ENCODE measurements at regions not wholly inside any gene's neighbourhood (a gene's known extent, or its start where the extent isn't known, plus 50 kb on each side); places are given as distances from the start of the nearest gene placed in this dataset.

DNA sequence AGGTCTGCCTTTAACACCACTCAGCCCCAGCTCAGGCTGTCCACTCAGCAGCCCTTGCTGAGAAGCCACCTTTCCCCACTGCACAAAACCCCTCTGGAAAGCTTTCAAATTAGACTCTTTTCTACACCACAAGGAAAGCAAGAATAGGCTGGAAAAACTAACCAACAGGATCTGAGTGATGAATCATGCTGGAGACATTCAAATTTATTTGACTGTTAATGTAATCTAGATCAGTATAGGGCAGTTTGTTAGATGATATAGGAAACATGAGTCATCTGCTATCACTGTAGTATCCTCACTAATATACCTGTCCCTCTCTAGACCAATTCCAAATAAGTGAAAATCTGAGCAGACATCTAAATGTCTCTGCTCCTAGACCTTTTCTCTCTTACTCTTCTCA is 127.8 kb upstream of the PAM start:
- no peak overlapping the region for H2BK20ac ChIP-seq (ENCODE audit: low read length)
- no peak overlapping the region for H2AK5ac ChIP-seq (ENCODE audit: low read depth, low read length)
- CTCF ChIA-PET (ENCODE audit: partially characterized antibody) = interaction anchor here (0.6 to 1.5 kb wide), 2 partner anchors 8 to 195 kb away, joined by 3 read pairs; no protein-coding TSS in a partner anchor
- H3K4me1 ChIP-seq (replicated peaks in 1 of 4; ENCODE audit: control insufficient read depth in 3 of 4, insufficient read depth in 4 of 4, low read length in 3 of 4) = no peaks in the 10 kb centered on the region
- no peak overlapping the region for H3K4me3 ChIP-seq (ENCODE audit: extremely low read depth in 1 of 4, insufficient read depth in 2 of 4, low read depth in 3 of 4, low read length in 4 of 4)
- H3K14ac ChIP-seq (ENCODE audit: insufficient read length) = no peak overlapping the region
- no peaks in the 10 kb centered on the region for H3K23me2 ChIP-seq (ENCODE audit: low read depth, low read length)
- H3K4me2 ChIP-seq (ENCODE audit: insufficient read depth in 1 of 2, low read depth in 2 of 2, low read length in 2 of 2) = no peak overlapping the region
- H3K27ac ChIP-seq (ENCODE audit: low read depth, low read length) = no peak overlapping the region
- no peaks in the 10 kb centered on the region for H4K20me1 ChIP-seq (replicated peaks in 1 of 2; ENCODE audit: control insufficient read depth in 1 of 2, insufficient read depth in 2 of 2, low read length in 2 of 2)
- no peak overlapping the region for H2BK120ac ChIP-seq (replicated peaks; ENCODE audit: low read depth, low read length)
- DNase-seq (ENCODE audit: low read depth in 1 of 2, low spot score in 2 of 2) = no peak
- POLR2A ChIA-PET (ENCODE audit: partially characterized antibody) = no interaction called here
- H2BK12ac ChIP-seq (ENCODE audit: low read depth, low read length) = no peak overlapping the region
- H3K56ac ChIP-seq (replicated peaks; ENCODE audit: insufficient read length, low read depth, low read length) = no peak overlapping the region
- H4K5ac ChIP-seq (ENCODE audit: insufficient read length, low read depth, low read length) = no peak overlapping the region
- H3K36me3 ChIP-seq (ENCODE audit: control insufficient read depth in 2 of 4, insufficient read depth in 4 of 4, low read length in 3 of 4) = no peaks in the 10 kb centered on the region
- H3K9me3 ChIP-seq (ENCODE audit: insufficient read depth in 2 of 2, low read depth in 1 of 2, low read length in 1 of 2) = no peaks in the 10 kb centered on the region
- no peaks in the 10 kb centered on the region for H3K79me1 ChIP-seq (ENCODE audit: low read depth, low read length)
- H3K4ac ChIP-seq (replicated peaks; ENCODE audit: insufficient read length, low read depth, low read length) = no peak overlapping the region
- H4K8ac ChIP-seq (ENCODE audit: extremely low read depth, insufficient read depth, low read length) = no peak overlapping the region
- no peak overlapping the region for H4K91ac ChIP-seq (replicated peaks; ENCODE audit: insufficient read length, low read length)
- H3K18ac ChIP-seq (ENCODE audit: extremely low read depth, low read length) = no peak overlapping the region
- no peak overlapping the region for H3K23ac ChIP-seq (ENCODE audit: insufficient read length)
- no peak overlapping the region for H3K9ac ChIP-seq (replicated peaks in 1 of 4; ENCODE audit: extremely low read depth in 1 of 4, low read depth in 3 of 4, low read length in 3 of 4)
- no peak overlapping the region for H2AFZ ChIP-seq (ENCODE audit: low read length)
- no peak overlapping the region for H2BK5ac ChIP-seq (ENCODE audit: low read depth, low read length)
- no peaks in the 10 kb centered on the region for H3K79me2 ChIP-seq (ENCODE audit: control insufficient read depth in 1 of 2, insufficient read depth in 2 of 2, low read length in 2 of 2)
- FAIRE-seq = no peak
- H2BK15ac ChIP-seq (ENCODE audit: low read length) = no peak overlapping the region
- H3K27me3 ChIP-seq (replicated peaks in 1 of 4; ENCODE audit: control insufficient read depth in 3 of 4, extremely low read depth in 1 of 4, insufficient read depth in 3 of 4, low read length in 3 of 4) = peaks cover 0 to 1% (median 0%) of the 10 kb centered on the region in 4 experiments; a peak in 1 of 7 replicates
- no peak for TF ChIP-seq FOSL1 (IDR thresholded peaks at IDR 0.05; ENCODE audit: insufficient read depth, low read depth, low read length)
- TF ChIP-seq RBBP5 (IDR thresholded peaks at IDR 0.05; ENCODE audit: borderline replicate concordance, low read depth, low read length) = no peak
- no peak for TF ChIP-seq BRCA1 (IDR thresholded peaks at IDR 0.05; ENCODE audit: low read depth, low read length)
- TF ChIP-seq KDM4A (IDR thresholded peaks at IDR 0.05; ENCODE audit: low read depth, low read length, severe bottlenecking) = no peak
- no peak for TF ChIP-seq EZH2 (IDR thresholded peaks at IDR 0.05; ENCODE audit: low read depth, low read length, severe bottlenecking)
- TF ChIP-seq TAF7 (optimal IDR thresholded peaks at IDR 0.05; ENCODE audit: borderline replicate concordance, low read depth, low read length) = no peak
- TF ChIP-seq BACH1 (IDR thresholded peaks at IDR 0.05; ENCODE audit: low read length) = no peak
- TF ChIP-seq SIX5 (IDR thresholded peaks at IDR 0.05; ENCODE audit: low read depth, low read length) = no peak
- no peak for TF ChIP-seq ASH2L (IDR thresholded peaks at IDR 0.05; ENCODE audit: low read length)
- TF ChIP-seq MAFK (IDR thresholded peaks at IDR 0.05; ENCODE audit: low read depth, low read length) = no peak
- TF ChIP-seq, protein P1, sequence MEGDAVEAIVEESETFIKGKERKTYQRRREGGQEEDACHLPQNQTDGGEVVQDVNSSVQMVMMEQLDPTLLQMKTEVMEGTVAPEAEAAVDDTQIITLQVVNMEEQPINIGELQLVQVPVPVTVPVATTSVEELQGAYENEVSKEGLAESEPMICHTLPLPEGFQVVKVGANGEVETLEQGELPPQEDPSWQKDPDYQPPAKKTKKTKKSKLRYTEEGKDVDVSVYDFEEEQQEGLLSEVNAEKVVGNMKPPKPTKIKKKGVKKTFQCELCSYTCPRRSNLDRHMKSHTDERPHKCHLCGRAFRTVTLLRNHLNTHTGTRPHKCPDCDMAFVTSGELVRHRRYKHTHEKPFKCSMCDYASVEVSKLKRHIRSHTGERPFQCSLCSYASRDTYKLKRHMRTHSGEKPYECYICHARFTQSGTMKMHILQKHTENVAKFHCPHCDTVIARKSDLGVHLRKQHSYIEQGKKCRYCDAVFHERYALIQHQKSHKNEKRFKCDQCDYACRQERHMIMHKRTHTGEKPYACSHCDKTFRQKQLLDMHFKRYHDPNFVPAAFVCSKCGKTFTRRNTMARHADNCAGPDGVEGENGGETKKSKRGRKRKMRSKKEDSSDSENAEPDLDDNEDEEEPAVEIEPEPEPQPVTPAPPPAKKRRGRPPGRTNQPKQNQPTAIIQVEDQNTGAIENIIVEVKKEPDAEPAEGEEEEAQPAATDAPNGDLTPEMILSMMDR (IDR thresholded peaks at IDR 0.05; ENCODE audit: control extremely low read depth in 1 of 3, insufficient read depth in 1 of 3, low read depth in 1 of 3, low read length in 3 of 3) = no peak
- no peak for TF ChIP-seq RAD21 (IDR thresholded peaks at IDR 0.05 in 1 of 2, conservative IDR thresholded peaks at IDR 0.05 in 1 of 2; ENCODE audit: low read depth in 2 of 2, low read length in 2 of 2)
- no peak for TF ChIP-seq SP2 (IDR thresholded peaks at IDR 0.05; ENCODE audit: low read length)
